GM21526 (cell line): ENCODE measurements at regions not wholly inside any gene's neighbourhood (a gene's known extent, or its start where the extent isn't known, plus 50 kb on each side); places are given as distances from the start of the nearest gene placed in this dataset.
"Not testable (repeated sequence)": the region's sequence is repeated elsewhere in the genome, so short reads cannot be mapped to it uniquely, and the experiment has no call there.

Experiments used
- ATAC-seq: cut with Tn5 transposase; IDR thresholded peaks from one replicate; pipeline ENCODE4 v1.9.1; 2021; ENCODE audit warnings: moderate library complexity; ENCODE audit not compliant: unreplicated experiment, low FRiP score

- ATAC-seq, result no peak
Observed at GRCh38 chr4:105022811-105023667, 123.6 kb upstream of the TET2 start.

GRCh38 chr4:105023668-105024055, 123.0 kb upstream of the TET2 start:
- no peak for ATAC-seq

- no peak for ATAC-seq
Observed at GRCh38 chr4:105025263-105026017, 121.2 kb upstream of the TET2 start.

GRCh38 chr4:105036991-105037390, 109.7 kb upstream of the TET2 start:
- ATAC-seq, result no peak

- no peak for ATAC-seq
Observed at GRCh38 chr4:105042451-105042850, 104.2 kb upstream of the TET2 start.

GRCh38 chr4:105050896-105051295, 95.8 kb upstream of the TET2 start:
- ATAC-seq, result no peak

- no peak for ATAC-seq
Observed at GRCh38 chr4:105057370-105058105, 89.1 kb upstream of the TET2 start.

- no peak for ATAC-seq
Observed at GRCh38 chr4:105058177-105058812, 88.4 kb upstream of the TET2 start.

GRCh38 chr4:105059337-105059736, 87.3 kb upstream of the TET2 start:
- ATAC-seq, result peak; percentile 34

- peak; percentile 91 for ATAC-seq
Observed at GRCh38 chr4:105060628-105061027, 86.0 kb upstream of the TET2 start.

- peak; percentile 36 for ATAC-seq
Observed at GRCh38 chr4:105061136-105061696, 85.5 kb upstream of the TET2 start.

- no peak for ATAC-seq
Observed at GRCh38 chr4:105061731-105062130, 84.9 kb upstream of the TET2 start.

- no peak for ATAC-seq
Observed at GRCh38 chr4:105066401-105066800, 80.3 kb upstream of the TET2 start.

- ATAC-seq, result no peak
Observed at GRCh38 chr4:105067431-105067830, 79.2 kb upstream of the TET2 start.

- ATAC-seq, result no peak
Observed at GRCh38 chr4:105067946-105068345, 78.7 kb upstream of the TET2 start.

- ATAC-seq, result no peak
Observed at GRCh38 chr4:105068516-105068915, 78.2 kb upstream of the TET2 start.

GRCh38 chr4:105072095-105072494, 74.6 kb upstream of the TET2 start:
- ATAC-seq, result not testable (repeated sequence)

- ATAC-seq, result no peak
Observed at GRCh38 chr4:105074097-105074496, 72.6 kb upstream of the TET2 start.

GRCh38 chr4:105075045-105075444, 71.6 kb upstream of the TET2 start:
- ATAC-seq, result no peak

GRCh38 chr4:105088110-105088879, 58.4 kb upstream of the TET2 start:
- no peak for ATAC-seq
